HK-2 (cell line): ENCODE measurements at regions not wholly inside any gene's neighbourhood (a gene's known extent, or its start where the extent isn't known, plus 50 kb on each side); places are given as distances from the start of the nearest gene placed in this dataset.

Source experiments
- DNase-seq: peaks from one replicate; pipeline ENCODE4 v3.0.0-alpha.2; 2018; ENCODE audit not compliant: unreplicated experiment

DNA sequence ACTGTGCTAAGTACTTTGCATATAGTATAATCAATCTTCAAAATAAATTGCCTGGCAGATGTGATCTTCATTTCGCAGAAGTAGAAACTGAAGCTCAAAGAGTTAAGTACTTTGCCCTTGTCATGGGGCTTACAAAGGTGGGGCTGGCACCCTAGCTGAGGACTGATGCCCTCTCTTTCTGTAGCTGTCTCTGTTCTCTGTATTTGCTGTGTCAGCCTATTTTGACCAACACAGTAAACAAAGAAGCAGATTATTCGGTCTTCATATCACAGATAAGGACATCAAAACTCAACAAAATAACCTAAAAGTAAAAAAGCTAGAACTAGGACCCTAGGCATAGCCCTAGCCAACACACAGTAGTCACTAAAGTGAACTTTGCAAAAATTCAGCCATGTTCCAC, 570.5 kb upstream of the TENM3 start:
- no peak for DNase-seq

DNA sequence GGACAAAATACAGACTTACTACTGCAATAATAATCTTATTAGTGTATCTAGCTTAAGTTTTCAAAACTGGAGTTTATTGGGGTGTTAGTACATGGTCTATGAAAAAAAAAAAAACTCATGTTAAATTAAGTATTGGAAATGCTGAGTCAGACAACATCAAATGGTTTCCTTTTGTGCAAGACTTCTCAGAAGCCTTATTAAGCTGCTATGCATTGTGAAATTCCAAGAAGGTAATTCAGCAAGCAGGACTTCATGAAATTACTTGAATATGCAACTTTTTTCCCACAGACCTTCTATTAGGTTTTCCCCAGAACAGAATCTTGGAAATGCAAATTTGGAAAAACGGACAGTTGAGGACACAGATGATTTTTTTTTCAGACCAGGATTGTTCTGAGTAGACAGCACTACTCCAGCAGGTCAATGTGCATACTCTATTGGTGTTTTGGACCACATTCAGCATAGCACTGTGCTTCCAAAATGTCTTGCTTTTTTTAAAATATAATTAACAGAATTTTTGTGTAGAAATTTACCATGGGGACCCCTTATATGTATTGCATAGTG, 568.8 kb upstream of the TENM3 start:
- DNase-seq = no peak

DNA sequence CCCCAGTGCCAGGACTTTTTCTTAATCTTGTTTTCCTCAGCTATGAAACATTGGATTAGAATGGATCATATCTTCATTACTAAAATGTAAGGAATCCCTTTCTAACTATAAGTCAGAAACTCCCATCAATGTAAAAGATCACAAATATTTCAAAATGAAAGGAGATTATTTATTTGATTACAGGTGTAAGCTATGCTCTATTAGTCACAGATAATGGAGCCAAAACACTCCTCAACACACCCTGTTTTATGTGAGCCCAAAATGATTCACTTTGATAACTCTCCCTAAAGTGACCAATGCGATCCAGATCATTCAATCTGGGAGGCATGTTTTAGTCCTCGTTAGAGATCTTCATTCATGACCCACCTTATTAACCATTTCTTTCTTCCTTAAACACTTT, 566.7 kb upstream of the TENM3 start:
- DNase-seq = no peak

DNA sequence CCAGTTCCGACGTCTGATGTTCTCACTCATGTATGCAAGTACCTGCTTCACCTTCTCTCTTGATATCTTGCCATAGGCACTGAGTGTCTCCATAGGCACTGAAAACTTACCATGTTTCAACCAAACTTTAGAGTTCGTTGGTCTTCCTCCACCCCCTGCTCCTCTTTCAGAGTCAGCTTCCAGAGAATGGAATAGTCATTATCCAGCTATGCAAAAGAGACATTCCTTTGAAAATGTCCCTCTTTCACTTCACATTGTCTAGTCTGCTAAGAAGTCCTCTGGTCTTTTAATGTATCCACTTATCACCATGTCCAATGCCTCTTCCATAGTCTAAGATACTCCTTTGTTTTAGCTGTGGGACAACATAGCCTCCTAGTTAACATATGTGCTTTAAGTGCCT, 566.0 kb upstream of the TENM3 start:
- DNase-seq = no peak

DNA sequence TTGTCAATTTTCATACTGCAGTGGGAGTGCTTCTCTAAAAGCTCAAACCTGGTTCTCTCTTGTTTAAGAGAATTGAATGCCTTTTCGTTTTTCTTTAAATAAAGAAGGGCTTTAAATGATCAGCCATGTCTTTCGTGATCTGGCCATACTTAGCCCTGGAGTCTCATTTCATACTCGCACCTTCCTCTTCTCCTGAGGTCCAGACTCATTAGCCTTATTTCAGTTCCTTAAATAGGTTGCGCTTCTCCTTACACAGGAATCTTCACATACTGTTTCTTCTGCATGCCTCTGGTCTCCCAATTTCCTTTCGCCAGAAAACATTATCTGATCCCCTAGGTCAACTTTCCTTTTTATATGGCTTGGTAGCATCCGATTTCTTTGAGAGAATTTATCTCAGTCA, 565.6 kb upstream of the TENM3 start:
- no peak for DNase-seq

DNA sequence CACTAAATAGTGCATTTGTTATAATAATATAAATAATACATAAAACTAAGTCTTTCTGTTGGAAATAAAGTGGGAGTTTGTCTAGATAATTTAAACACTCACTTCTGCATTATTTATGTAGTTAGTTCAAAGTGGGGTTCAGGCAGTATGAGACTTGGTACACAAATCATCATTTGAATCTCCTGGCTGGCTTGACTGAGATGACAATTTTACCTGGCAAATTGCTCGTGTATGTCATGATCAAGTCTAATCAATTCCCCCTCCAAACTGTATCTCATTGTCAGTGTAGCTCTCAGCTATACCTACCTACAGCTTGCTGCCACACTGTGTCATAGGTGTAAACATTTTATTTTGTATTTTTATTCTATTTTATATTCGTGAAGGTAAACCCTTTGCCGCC, 563.4 kb upstream of the TENM3 start:
- DNase-seq = no peak

DNA sequence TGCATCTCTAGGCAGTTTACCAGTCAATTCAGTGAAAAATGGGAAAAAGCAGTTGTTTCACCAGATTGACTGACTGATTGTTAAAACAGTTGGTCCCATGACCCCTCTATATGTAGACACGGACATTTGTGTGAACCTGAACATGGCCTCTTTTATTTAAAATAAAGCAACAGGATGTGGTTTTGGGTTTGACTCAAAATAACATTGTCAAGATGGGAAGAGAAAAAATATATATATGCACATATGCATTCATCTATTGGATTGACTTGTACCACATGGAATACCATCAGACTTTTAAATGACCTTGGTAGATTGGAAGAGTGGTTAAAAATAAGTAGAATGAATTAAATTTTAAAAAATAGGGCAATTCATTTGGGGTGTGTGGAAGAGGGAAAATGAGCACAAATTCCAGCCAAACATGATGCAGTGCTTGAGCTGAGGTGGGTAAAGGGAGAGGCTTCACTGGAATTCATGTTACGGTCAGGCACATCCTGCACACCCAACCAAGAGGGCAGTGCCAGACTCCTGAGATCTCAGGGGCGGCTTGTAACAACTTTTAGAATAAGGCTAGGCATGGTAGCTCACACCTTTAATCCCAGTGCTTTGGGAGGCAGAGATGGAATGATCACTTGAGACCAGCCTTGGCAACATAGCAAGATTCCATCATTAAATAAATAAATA, 560.7 kb upstream of the TENM3 start:
- DNase-seq = no peak

DNA sequence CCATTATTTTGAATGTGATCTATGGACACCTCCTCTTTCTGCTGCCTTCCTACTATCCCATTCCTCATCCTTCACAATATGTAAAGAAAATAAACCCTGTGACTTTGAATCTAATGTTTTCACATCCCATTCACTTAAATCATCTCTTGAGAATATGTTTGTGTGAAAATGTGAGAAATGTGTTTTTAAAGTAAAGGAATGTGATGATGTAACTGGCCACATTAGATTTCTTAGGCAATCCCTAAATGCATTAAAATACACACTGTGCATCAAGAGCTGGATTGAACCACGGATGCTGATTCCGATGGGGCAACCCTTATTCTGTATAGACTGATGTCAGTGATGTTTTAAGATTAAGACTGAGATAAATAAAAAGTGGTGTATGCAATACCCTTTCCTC, 558.9 kb upstream of the TENM3 start:
- DNase-seq = no peak

DNA sequence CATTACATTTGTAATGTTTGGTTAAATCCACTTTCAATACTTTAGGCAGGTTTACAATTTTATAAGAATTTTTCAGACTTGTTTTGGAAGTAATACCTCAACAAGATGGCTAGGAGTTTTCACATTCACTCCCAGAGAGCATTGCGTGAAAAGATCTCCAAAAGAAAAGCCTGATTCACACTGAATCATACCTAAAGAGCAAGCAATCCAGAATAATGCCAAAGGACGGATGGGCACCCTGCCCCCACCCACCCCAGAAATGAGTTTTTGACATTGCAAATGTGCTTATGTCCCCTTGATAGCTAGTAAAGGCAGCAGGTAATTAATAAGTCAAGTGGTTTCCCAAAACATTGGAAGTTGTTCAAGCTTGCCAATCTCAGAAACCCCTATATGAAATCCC, 557.7 kb upstream of the TENM3 start:
- DNase-seq = no peak

DNA sequence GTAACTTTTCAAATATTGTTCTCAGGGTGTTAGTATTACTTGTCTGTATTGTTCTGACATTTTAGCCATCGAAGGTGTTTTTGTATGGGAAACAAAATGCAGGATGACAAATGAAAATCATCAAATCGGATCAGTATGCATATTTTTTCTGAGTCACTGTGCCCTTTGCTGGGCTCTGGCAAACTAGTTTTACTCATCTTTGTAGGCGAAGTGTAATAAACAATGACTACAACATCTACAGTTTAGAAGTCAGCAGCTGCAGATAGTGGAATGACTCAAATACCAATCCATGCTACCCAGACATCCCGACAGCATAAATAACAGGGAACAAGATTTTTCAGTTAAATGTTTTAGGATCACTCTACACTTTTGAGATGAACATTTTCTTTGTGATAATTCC, 557.3 kb upstream of the TENM3 start:
- no peak for DNase-seq

DNA sequence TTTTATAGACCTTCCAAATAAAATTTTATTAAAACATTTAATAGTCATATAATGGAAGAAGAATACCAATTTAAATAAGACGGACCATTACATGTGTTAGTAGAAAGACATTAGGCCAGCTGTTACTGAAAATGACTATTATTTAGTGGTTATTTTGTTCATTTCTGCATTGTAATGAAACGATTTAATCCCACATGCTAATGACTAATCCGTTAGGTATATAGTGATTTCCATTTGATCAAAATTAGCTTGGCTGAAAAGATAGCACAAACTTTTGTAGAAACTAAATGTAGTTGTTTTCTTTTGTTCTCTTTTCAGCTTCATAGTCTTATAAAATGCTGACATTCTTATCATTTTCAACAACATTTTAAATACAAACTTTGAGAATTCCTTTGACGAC, 556.1 kb upstream of the TENM3 start:
- DNase-seq = no peak

DNA sequence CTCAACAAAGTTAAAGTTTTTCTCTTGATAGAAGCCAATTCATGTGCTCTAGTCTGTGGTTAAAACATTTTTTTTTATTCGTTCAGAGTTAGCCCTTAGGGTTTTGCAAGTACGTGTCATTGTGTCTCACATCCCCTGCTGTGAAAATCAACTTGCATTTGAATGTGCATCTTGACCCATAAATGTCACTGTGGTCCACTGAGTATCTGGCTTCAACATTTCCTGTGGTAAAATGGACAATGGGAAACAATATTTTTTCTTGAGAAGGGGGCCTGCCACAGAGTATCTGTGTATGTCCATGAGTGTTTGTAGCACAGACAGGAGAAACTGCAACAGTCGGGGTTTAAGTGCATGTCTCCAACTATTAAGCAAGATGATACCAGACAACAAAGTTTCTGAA, 554.8 kb upstream of the TENM3 start:
- DNase-seq = no peak

DNA sequence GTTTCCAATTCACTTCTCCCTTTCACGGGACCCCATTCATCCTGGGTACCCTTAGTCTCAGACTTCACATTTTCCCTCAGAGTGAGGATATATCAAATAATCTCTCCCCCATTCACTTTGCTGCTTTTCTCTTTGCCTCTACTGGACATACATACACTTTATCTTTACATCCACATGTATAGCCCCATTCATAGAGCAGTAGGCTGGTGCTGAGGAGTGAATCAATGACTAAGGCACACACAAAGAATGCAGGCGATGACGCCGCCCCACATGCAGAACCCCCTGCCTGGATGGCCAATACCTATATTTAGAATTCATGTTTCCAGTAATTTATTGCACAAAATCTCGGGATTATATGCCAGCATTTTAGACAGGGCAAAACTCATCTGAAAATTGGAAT, 554.3 kb upstream of the TENM3 start:
- DNase-seq = no peak

DNA sequence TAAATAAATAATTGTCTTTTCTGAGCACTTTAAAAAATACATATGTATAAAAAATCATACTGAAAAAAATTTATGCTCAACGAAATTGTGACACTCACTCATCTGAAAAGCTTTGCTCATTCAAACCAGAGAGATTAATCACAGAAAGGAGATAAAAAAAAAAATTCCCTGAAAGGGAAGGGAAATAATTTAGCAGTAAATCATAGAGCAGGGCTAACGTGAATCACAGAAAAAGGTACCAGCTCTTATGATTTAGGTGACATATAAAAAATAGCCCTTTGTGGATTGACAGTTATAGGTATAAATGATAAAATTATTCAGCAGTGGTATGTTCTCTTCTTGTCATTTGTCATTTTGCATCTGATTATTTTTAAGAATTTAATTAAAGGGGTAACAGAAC, 552.7 kb upstream of the TENM3 start:
- DNase-seq = no peak

DNA sequence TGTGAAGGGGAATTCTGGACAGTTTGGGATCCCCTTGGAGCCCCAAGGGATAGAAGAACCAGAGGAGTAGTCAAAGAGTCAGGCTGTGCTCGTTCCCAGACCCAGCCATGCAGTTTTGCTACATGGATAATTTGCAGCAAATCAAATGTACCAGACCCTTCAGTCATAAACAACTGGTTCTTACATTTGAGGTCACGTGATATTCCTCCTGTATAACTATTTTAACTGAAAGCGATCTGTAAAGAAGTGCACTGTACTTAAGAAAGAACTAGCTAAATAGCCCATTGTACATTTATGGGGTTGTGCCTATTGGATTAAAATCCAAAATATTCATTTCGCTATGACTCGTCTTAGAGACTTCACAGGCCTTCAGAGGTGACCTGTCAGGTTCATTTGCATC, 550.2 kb upstream of the TENM3 start:
- DNase-seq = no peak

DNA sequence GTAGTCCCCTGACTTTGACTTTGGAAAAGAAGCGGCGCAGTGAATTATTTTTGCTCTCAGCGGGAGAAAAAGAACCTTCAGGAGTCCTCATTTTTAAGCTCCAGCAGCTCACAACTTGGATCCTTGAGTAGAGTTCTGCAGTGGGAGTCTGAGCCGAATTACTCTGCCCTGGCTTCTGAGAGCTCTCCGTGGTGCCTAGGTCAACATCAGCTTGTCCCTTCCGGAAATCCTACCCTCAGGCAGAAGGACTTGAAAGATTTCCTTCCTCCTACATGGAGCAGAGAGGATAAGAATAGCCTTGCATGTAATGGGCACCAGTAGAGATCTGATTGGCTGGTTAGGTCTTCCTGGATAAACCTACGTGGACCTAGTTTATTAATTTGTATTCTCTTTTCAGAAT, 549.7 kb upstream of the TENM3 start:
- no peak for DNase-seq

DNA sequence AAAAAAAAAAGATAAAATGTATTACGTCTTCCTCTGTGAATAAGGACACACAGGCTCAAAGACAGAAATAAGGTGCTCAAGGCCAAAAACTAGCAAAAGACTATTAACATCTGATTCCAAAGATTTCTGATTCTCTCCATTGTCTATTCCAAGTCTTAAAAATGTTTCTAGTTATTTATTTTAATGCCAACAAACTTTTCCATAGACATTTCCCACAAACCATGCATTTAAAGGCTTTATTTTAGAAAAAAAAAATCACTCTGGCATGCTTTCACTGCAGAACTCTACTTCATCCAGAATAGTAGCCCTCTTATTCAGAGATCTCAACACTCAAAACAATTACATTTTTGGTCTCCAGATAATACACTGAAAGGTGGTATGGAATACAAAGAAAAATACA, 545.0 kb upstream of the TENM3 start:
- no peak for DNase-seq

DNA sequence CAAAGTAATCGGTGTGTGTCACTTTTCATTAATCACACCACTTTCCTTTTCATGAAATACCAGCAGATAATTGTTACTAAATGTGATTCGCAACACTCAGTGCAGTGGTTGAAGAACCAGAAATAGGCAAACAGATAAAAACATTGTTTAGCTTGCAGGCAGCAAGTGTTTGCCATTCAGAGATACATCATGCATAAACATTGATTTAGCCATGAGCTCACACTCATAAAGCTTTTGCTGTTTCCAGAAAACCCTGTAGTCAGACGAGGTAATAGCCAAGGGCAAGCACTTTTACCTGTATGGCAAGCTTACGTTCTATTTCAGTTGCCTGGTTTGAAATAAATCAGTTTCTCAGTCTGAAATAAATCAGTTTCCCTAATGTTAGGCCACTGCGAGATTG, 542.0 kb upstream of the TENM3 start:
- DNase-seq = no peak

DNA sequence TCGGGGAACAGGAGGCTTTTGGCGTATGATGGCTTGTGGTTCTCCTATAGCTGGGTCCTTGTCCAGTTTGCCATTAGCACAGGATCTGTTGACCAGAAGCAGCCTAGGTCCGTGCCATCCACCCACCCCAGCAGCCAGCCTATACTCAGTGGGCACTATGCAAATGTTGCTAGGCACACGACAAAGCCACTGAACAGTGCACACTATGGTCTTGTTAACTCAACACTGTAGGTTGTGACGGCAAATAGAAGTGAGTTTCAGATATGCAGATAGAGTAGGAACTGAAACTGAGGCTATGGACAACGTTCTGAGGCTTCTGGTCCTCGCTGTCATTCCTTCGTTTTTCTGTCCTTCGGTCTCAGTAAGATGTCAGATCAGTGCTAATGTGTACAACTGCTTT, 541.3 kb upstream of the TENM3 start:
- DNase-seq = no peak

DNA sequence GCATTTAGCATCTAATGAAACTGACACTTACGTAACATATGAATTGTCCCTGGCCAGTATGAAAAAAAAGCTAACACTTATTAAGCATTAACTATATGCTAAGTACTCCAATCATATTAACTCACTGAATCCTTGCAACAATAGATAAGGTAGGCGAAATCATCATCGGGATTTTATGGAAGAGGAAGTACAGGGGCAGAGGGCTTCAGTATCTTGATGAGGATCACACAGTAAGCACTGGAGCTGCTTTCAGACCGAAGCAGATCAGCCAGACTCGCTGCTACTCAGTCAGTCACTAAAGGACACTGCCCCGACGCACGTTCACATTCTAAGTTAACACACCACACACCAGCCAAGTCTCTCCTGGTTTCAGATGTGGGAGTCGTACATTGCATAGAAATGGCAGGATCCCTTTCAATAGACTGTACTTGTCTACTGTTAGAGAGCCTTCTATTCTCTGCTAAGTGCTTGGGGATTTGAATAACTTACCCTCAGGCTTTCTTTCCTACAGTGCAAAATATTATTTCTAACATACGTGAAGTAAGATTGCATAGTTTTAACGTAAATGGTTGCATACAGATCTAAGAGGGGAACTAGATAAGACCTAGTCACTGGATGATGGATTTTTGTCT, 540.2 kb upstream of the TENM3 start:
- no peak for DNase-seq

DNA sequence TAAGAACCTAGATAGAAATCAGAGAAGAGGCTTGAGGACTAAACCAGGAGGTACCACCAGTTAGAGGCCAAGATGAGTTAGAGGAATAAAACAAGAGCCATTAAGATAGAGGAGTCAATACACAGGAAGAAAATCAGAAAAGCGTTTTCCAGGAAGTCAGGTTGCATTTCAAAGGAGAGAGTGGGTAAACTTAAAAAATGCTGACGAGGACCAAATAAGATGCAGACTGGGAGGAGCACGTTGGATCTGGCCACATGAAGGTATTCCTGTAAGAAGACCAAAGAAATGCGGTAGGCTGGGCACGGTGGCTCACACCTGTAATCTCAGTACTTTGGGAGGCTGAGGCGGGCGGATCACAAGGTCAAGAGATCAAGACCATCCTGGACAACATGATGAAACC, 533.1 kb upstream of the TENM3 start:
- DNase-seq = no peak

DNA sequence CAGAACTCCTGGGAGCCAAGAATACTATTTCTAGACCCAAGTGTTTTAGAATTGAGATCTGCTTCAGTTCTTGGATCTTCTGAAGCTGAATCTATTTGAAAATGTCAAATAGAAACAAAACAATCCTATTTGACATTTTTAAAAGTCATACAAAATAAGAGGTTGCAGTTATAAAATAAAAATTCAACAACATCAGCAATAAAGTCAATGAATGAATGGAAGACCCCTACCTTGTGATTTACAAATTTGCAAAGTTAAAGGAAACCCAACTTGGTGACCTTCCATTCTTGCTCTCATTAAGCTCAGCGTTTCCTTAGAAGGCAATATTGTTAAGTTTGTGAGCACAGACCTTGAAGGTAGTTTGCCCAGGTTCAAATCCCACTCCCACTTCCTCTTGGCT, 531.8 kb upstream of the TENM3 start:
- DNase-seq = no peak

DNA sequence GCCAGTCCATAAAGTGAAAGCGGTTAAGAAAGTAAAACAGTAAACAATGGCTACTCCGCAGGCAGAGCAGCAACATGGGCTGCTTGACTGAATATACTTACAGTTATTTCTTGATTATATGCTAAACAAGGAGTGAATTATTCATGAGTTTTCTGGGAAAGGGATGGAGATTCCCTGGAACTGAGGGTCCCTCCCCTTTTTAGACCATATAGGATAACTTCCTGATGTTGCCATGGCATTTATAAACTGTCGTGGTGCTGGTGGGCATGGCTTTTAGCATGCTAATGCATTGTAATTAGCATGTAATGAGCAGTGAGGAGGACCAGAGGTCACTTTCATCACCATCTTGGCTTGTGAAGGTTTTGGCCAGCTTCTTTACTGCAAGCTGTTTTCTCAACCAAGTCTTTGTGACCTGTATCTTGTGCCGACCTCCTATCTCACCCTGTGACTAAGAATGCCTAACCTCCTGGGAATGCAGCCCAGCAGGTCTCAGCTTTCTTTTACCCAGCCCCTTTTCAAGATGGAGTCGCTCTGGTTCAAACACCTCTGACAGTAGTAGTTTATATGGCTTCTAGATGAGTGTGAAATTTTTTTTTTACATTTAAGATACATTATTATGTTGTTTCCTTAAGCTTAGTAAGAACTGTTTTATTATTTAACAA, 514.8 kb upstream of the TENM3 start:
- DNase-seq = no peak
